MCF 10A (cell line): ENCODE measurements at regions not wholly inside any gene's neighbourhood (a gene's known extent, or its start where the extent isn't known, plus 50 kb on each side); places are given as distances from the start of the nearest gene placed in this dataset.

Experiments used
- BruUV-seq: library from RNA; stranded (reverse); fragments of 400-500 nt; replicated peaks from 2 replicates; lab custom pipeline; 2021; lab: Mats Ljungman, UMichigan
- CTCF ChIA-PET: fragments of 300-600 bp; sonication (Branson Sonifier 250); formaldehyde crosslinking; extraction: SDS; loops from one replicate; lab custom pipeline; 2021; ENCODE audit warnings: antibody characterized with exemption, inconsistent platforms; lab: Yijun Ruan, JAX
- POLR2A ChIA-PET: fragments of 300-600, 350-650 bp; sonication (Branson Sonifier 250); formaldehyde crosslinking; extraction: SDS; loops from one replicate; lab custom pipeline; 2020; ENCODE audit warnings: antibody characterized with exemption, inconsistent platforms; lab: Yijun Ruan, JAX
- DNase-seq: peaks from one replicate; pipeline ENCODE4 v3.0.0-alpha.2; 2018; ENCODE audit not compliant: unreplicated experiment
- H3K27ac Mint-ChIP-seq: one replicate; pipeline ENCODE4 v1.8.0; 2022; ENCODE audit warnings: mild to moderate bottlenecking, low read depth, mixed read lengths; ENCODE audit not compliant: unreplicated experiment
- H3K27me3 Mint-ChIP-seq: one replicate; pipeline ENCODE4 v1.8.0; 2022; ENCODE audit warnings: mixed read lengths; ENCODE audit not compliant: insufficient read depth, unreplicated experiment
- H3K36me3 Mint-ChIP-seq: one replicate; pipeline ENCODE4 v1.8.0; 2022; ENCODE audit warnings: mild to moderate bottlenecking, moderate library complexity, mixed read lengths; ENCODE audit not compliant: insufficient read depth, unreplicated experiment
- H3K4me1 Mint-ChIP-seq: one replicate; pipeline ENCODE4 v1.8.0; 2022; ENCODE audit warnings: mixed read lengths; ENCODE audit not compliant: insufficient read depth, unreplicated experiment
- H3K4me3 Mint-ChIP-seq: one replicate; pipeline ENCODE4 v1.8.0; 2022; ENCODE audit warnings: mild to moderate bottlenecking, moderate library complexity, mixed read lengths; ENCODE audit not compliant: unreplicated experiment
- H3K9me3 Mint-ChIP-seq: one replicate; pipeline ENCODE4 v1.8.0; 2022; ENCODE audit warnings: mixed read lengths; ENCODE audit not compliant: unreplicated experiment
- CTCF ChIP-seq: fragments of 200-600 bp; IDR thresholded peaks from one replicate; pipeline ENCODE4 v1.8.0; 2022; ENCODE audit warnings: antibody characterized with exemption, mild to moderate bottlenecking; ENCODE audit not compliant: unreplicated experiment
- intact Hi-C: fragments of 100-400 bp; cut with micrococcal nuclease; formaldehyde crosslinking; loops from 2 replicates; pipeline ENCODE4 v1.14.1; 2022

- intact Hi-C loops: no loop called here
- Mint-ChIP-seq H3K27me3 (no peaks in the 10 kb centered on the region), H3K36me3 (no peaks in the 10 kb centered on the region), H3K4me3 (no peak overlapping the region), H3K27ac (no peak overlapping the region), H3K9me3 (peaks cover 8% of the 10 kb centered on the region), H3K4me1 (no peaks in the 10 kb centered on the region)
- no TSS peak for BruUV-seq
- TF ChIP-seq CTCF: no peak
- POLR2A ChIA-PET: no interaction called here
- CTCF ChIA-PET: interaction anchor here (0.6 kb wide), 1 partner anchor 10 kb away, joined by 3 read pairs; no protein-coding TSS in a partner anchor
- DNase-seq: no peak
Measured at GRCh38 chr13:90403330-90404082, 944.0 kb upstream of the MIR17HG start.

- H3K27me3 Mint-ChIP-seq: no peaks in the 10 kb centered on the region
- intact Hi-C loops: no loop called here
- peaks cover 4% of the 10 kb centered on the region for H3K9me3 Mint-ChIP-seq
- no peaks in the 10 kb centered on the region for H3K4me1 Mint-ChIP-seq
- no TSS peak for BruUV-seq
- H3K27ac Mint-ChIP-seq: no peak overlapping the region
- no peak for TF ChIP-seq CTCF
- no peak for DNase-seq
- ChIA-PET CTCF (no interaction called here), POLR2A (no interaction called here)
- H3K4me3 Mint-ChIP-seq: no peak overlapping the region
- H3K36me3 Mint-ChIP-seq: no peaks in the 10 kb centered on the region
Measured at GRCh38 chr13:90405301-90405700, 942.2 kb upstream of the MIR17HG start.

GRCh38 chr13:90412980-90413379, 934.5 kb upstream of the MIR17HG start:
- H3K36me3 Mint-ChIP-seq: no peaks in the 10 kb centered on the region
- no peak for TF ChIP-seq CTCF
- peaks cover 31% of the 10 kb centered on the region for H3K4me1 Mint-ChIP-seq
- CTCF ChIA-PET: interaction anchor here (0.6 kb wide), 1 partner anchor 100 kb away, joined by 3 read pairs; no protein-coding TSS in a partner anchor
- no peaks in the 10 kb centered on the region for H3K27me3 Mint-ChIP-seq
- intact Hi-C loops: no loop called here
- BruUV-seq: no TSS peak
- no peak for DNase-seq
- POLR2A ChIA-PET: no interaction called here
- H3K9me3 Mint-ChIP-seq: no peaks in the 10 kb centered on the region
- no peak overlapping the region for H3K4me3 Mint-ChIP-seq
- no peak overlapping the region for H3K27ac Mint-ChIP-seq

- no peak for DNase-seq
- Mint-ChIP-seq H3K27me3 (no peaks in the 10 kb centered on the region), H3K9me3 (no peaks in the 10 kb centered on the region), H3K4me1 (peaks cover 31% of the 10 kb centered on the region), H3K27ac (no peak overlapping the region), H3K36me3 (no peaks in the 10 kb centered on the region), H3K4me3 (no peak overlapping the region)
- intact Hi-C loops: no loop called here
- TF ChIP-seq CTCF: no peak
- no TSS peak for BruUV-seq
- POLR2A ChIA-PET: interaction anchor here (0.6 kb wide), 1 partner anchor 39 kb away, joined by 3 read pairs; no protein-coding TSS in a partner anchor
- CTCF ChIA-PET: interaction anchor here (0.7 kb wide), 1 partner anchor 10 kb away, joined by 3 read pairs; no protein-coding TSS in a partner anchor
Measured at GRCh38 chr13:90413548-90413947, 933.9 kb upstream of the MIR17HG start.
